Muscle of leg (tissue), 3 donors: ENCODE measurements at regions not wholly inside any gene's neighbourhood (a gene's known extent, or its start where the extent isn't known, plus 50 kb on each side); places are given as distances from the start of the nearest gene placed in this dataset.

ENCODE experiments used
- DNase-seq: peaks from one replicate; pipeline ENCODE4 v3.0.0; 2013
- H3K27ac ChIP-seq: one replicate; pipeline ENCODE4 v1.5.1; 2013; ENCODE audit warnings: mild to moderate bottlenecking, low read length, control low read depth
- H3K27me3 ChIP-seq: one replicate; pipeline ENCODE4 v1.6.1; 2013; ENCODE audit warnings: low read length; ENCODE audit not compliant: control insufficient read depth, insufficient read depth
- H3K36me3 ChIP-seq: one replicate; pipeline ENCODE4 v1.6.1; 2013; ENCODE audit warnings: low read length; ENCODE audit not compliant: control insufficient read depth, insufficient read depth
- H3K4me1 ChIP-seq: one replicate; pipeline ENCODE4 v1.6.1; 2013; ENCODE audit warnings: low read length; ENCODE audit not compliant: control insufficient read depth, insufficient read depth
- H3K4me3 ChIP-seq: one replicate; pipeline ENCODE4 v1.5.1; 2013; ENCODE audit warnings: low read length, control low read depth
- H3K9me3 ChIP-seq: replicated peaks from 2 replicates; pipeline ENCODE4 v1.6.1; 2013; ENCODE audit warnings: low read depth, low read length; ENCODE audit not compliant: control insufficient read depth
- WGBS: methylation state at CpG from one replicate; pipeline ENCODE4 v1.1.5; 2013; ENCODE audit warnings: missing lambda C conversion rate; ENCODE audit not compliant: insufficient coverage; 5-methylcytosine and 5-hydroxymethylcytosine counted together

GRCh38 chr5:110019780-110020179, 330.1 kb downstream of the MAN2A1 start:
- Histone ChIP-seq H3K27ac (no peak overlapping the region), H3K27me3 (no peaks in the 10 kb centered on the region), H3K4me1 (no peaks in the 10 kb centered on the region), H3K9me3 (no peaks in the 10 kb centered on the region), H3K36me3 (no peaks in the 10 kb centered on the region), H3K4me3 (no peak overlapping the region)
- no peak for DNase-seq
- 83% methylated on average over 2 of the region's 4 CpGs for WGBS

DNA sequence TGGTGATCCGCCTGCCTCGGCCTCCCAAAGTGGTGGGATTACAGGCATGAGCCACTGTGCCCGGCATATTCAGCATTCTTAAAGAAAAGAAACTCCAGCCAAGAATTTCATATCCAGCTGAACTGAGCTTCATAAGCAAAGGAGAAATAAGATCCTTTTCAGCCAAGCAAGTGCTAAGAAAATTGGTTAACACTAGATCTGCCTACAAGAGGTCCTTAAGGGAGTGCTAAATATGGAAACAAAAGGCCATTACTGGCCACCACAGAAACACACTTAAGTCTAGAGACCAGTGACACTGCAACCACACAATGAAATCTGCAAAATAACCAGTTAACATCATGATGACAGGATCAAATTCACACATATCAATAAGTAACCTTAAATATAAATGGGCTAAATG, 331.5 kb downstream of the MAN2A1 start:
- H3K36me3 ChIP-seq, result no peaks in the 10 kb centered on the region
- no peak overlapping the region for H3K27ac ChIP-seq
- no peak overlapping the region for H3K4me3 ChIP-seq
- H3K9me3 ChIP-seq, result no peaks in the 10 kb centered on the region
- H3K27me3 ChIP-seq, result no peaks in the 10 kb centered on the region
- DNase-seq, result no peak
- no peaks in the 10 kb centered on the region for H3K4me1 ChIP-seq
- 100% methylated on average over 3 of the region's 3 CpGs for WGBS

DNA sequence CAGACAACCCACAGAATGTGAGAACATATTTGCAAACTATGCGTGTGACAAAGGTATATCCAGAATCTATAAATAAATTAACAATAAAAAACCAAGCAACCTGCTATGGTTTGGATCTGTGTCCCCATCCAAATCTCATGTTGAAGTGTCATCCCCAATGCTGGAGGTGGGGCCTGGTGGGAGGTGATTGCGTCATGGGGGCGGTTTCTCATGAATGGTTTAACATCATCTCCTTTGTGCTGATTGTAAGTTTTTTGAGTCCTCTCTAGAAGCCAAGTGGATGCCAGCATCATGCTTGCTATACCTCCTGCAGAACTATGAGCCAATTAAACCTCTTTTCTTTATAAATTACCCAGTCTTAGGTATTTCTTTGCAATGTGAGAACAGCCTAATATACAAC, 335.4 kb downstream of the MAN2A1 start:
- H3K27ac ChIP-seq, result no peak overlapping the region
- no peaks in the 10 kb centered on the region for H3K9me3 ChIP-seq
- no peaks in the 10 kb centered on the region for H3K36me3 ChIP-seq
- H3K4me3 ChIP-seq, result no peak overlapping the region
- DNase-seq, result no peak
- no CpG with 5 or more reads among the region's 3 CpGs for WGBS
- H3K4me1 ChIP-seq, result no peaks in the 10 kb centered on the region
- no peaks in the 10 kb centered on the region for H3K27me3 ChIP-seq

DNA sequence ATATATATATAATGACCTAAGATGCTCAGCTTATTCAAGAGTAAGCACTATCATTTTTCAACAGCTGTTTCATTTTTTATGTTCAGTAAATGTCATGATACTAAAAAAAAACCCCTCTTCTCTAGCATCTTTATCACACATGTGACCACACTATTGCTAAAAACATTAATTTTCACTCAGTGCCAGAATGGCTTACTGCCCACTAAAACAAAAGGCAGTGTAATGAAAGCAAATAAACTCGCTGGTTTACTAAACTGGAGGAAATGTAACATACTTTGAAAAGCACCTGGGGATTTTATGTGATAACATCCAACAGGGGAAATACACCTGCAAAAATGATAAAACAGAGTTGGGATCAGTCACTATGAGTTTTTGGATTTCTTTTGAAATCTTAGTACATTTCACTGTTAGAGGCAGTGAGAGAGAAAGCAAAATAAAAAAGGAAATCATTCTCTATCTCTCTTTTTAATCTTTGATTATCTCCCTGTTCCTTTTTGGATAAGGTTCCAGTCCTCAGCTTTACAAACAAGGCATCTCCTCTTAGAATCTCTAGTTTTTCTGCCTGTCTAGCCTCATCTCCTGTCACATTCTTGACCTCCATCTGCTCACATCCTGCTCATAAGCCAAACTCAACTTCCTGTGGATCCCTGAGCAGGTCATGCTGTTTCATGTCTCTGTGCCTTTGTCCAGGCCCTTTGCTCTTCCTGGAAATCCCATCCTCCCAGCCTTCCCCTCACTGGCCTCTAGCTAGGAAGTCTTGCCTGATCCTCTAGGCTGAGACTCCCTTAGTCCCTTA, 338.0 kb downstream of the MAN2A1 start:
- Histone ChIP-seq H3K27ac (no peak overlapping the region), H3K4me3 (no peak overlapping the region), H3K9me3 (no peaks in the 10 kb centered on the region), H3K27me3 (no peaks in the 10 kb centered on the region), H3K4me1 (peaks cover 2% of the 10 kb centered on the region), H3K36me3 (no peaks in the 10 kb centered on the region)
- no CpG with 5 or more reads among the region's 1 CpG for WGBS
- DNase-seq, result peak; percentile 8

DNA sequence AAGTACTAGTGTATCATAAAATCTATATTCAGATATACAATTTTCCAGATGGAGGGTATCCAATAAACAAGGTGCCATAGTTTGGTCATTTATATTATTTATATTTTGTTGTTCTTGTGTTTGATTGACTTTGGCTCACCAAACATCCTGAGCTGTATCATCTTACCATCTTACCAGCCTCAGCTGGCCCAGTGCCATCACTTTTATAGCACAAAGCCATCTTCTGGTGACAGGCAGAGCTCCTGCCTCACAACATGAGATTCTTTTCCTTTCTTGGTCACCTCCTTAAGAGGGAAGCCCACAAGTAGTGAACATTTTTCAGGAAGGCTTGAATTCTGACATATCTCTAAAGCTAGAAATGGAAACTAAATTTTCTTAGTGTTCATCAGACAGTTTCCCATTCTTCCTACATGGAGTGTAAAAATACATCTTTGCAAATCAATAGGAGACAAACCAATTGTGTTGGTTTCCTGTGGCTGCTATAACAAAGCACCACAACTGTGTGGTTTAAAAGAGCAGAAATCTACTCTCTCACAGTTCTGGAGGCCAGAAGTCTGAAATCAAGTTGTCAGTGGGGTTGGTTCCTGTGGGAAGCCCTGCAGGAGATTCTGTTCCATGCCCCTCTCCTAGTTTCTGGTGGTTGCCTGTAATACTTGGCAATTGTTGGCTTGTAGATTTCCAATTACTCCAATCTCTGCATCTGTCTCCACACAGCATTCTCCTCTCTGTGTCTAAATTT, 341.8 kb downstream of the MAN2A1 start:
- H3K9me3 ChIP-seq, result no peaks in the 10 kb centered on the region
- H3K27me3 ChIP-seq, result no peaks in the 10 kb centered on the region
- no peaks in the 10 kb centered on the region for H3K36me3 ChIP-seq
- no peak overlapping the region for H3K4me3 ChIP-seq
- H3K27ac ChIP-seq, result no peak overlapping the region
- peak; percentile 50 for DNase-seq
- peaks cover 5% of the 10 kb centered on the region for H3K4me1 ChIP-seq

GRCh38 chr5:110032376-110032775, 342.6 kb downstream of the MAN2A1 start:
- WGBS, result 77% methylated on average over 2 of the region's 2 CpGs
- no peaks in the 10 kb centered on the region for H3K36me3 ChIP-seq
- no peak overlapping the region for H3K4me3 ChIP-seq
- no peak for DNase-seq
- no peak overlapping the region for H3K27ac ChIP-seq
- peaks cover 5% of the 10 kb centered on the region for H3K4me1 ChIP-seq
- no peaks in the 10 kb centered on the region for H3K27me3 ChIP-seq
- H3K9me3 ChIP-seq, result no peaks in the 10 kb centered on the region

DNA sequence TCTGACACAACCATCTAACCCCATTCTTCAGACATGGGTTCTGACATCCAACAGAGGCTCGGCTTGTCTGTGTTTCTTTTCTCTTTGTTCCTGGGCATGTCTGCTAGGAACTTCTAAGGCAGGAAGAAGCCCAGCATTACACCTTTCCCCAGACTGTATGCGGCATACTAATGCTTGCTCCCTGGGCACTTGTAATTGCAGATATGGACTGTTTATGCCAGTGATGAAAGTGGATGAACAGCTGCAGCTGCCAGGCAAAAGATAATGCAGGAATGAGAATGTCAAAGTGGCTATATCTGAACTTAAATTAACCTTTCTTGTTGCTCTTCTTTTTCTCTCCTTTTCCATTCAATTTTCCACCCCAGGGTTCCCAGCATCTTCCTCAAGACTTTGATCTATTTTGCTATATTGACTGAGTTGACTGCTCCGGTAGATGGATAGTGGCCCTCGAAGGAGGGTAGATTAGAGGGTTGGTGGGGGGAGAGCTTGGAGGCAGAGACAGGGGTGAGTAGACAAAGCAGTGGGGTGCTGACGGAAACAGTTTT, 344.4 kb downstream of the MAN2A1 start:
- no peak overlapping the region for H3K4me3 ChIP-seq
- H3K9me3 ChIP-seq, result no peaks in the 10 kb centered on the region
- H3K27ac ChIP-seq, result no peak overlapping the region
- H3K36me3 ChIP-seq, result no peaks in the 10 kb centered on the region
- DNase-seq, result no peak
- WGBS, result 78% methylated on average over 2 of the region's 5 CpGs
- H3K27me3 ChIP-seq, result no peaks in the 10 kb centered on the region
- H3K4me1 ChIP-seq, result peaks cover 5% of the 10 kb centered on the region

- no peaks in the 10 kb centered on the region for H3K27me3 ChIP-seq
- 73% methylated on average over 2 of the region's 4 CpGs for WGBS
- H3K36me3 ChIP-seq, result no peaks in the 10 kb centered on the region
- no peak overlapping the region for H3K27ac ChIP-seq
- DNase-seq, result no peak
- H3K9me3 ChIP-seq, result no peaks in the 10 kb centered on the region
- H3K4me3 ChIP-seq, result no peak overlapping the region
- peaks cover 2% of the 10 kb centered on the region for H3K4me1 ChIP-seq
Measured at GRCh38 chr5:110038297-110038997, 348.7 kb downstream of the MAN2A1 start.

GRCh38 chr5:110040178-110040577, 350.5 kb downstream of the MAN2A1 start:
- no peak for DNase-seq
- H3K27me3 ChIP-seq, result no peaks in the 10 kb centered on the region
- H3K4me1 ChIP-seq, result no peaks in the 10 kb centered on the region
- H3K36me3 ChIP-seq, result no peaks in the 10 kb centered on the region
- no CpG with 5 or more reads among the region's 2 CpGs for WGBS
- no peak overlapping the region for H3K27ac ChIP-seq
- no peaks in the 10 kb centered on the region for H3K9me3 ChIP-seq
- no peak overlapping the region for H3K4me3 ChIP-seq

GRCh38 chr5:110043025-110043424, 353.3 kb downstream of the MAN2A1 start:
- DNase-seq, result no peak
- H3K9me3 ChIP-seq, result no peaks in the 10 kb centered on the region
- H3K27me3 ChIP-seq, result no peaks in the 10 kb centered on the region
- no peaks in the 10 kb centered on the region for H3K36me3 ChIP-seq
- no peaks in the 10 kb centered on the region for H3K4me1 ChIP-seq
- H3K4me3 ChIP-seq, result no peak overlapping the region
- no CpG with 5 or more reads among the region's 2 CpGs for WGBS
- H3K27ac ChIP-seq, result no peak overlapping the region
